ENCODE measurements at regions not wholly inside any gene's neighbourhood (a gene's known extent, or its start where the extent isn't known, plus 50 kb on each side); places are given as distances from the start of the nearest gene placed in this dataset.

DNA sequence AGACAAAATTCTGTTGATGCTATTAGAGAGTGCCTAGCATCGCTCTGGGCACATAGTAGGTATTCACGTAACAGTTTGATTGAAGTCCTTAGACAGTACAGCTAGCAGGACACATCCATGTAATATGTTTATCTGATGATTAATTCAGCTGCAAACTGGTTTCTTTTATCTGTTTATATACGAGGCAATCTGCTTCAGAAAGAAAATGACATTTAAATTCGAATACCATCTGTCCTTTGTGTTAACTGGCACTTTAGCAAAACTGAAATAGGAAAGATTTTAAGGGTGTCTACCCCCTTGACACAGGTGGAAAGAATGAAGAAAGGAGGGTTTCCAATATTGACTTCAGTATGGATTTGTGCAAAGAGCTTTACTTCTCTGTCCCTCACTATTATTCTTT, 192.5 kb downstream of the MFSD1 start:
- no peak overlapping the region for H3K4me3 ChIP-seq (ENCODE audit: control insufficient read depth in 2 of 3, extremely low read depth in 1 of 3, insufficient read depth in 2 of 3, low read depth in 1 of 3, low read length in 3 of 3)
- H3K4me1 ChIP-seq (ENCODE audit: control insufficient read depth, extremely low read depth, insufficient read depth, low read length) = no peaks in the 10 kb centered on the region
- H3K9ac ChIP-seq (ENCODE audit: control insufficient read depth, extremely low read depth, insufficient read depth, low read length) = no peak overlapping the region
- H3K27ac ChIP-seq (ENCODE audit: control insufficient read depth, insufficient read depth, low read length) = no peak overlapping the region
- no peak overlapping the region for H2AFZ ChIP-seq (ENCODE audit: control insufficient read depth, low read length)
- H4K20me1 ChIP-seq (ENCODE audit: control insufficient read depth, extremely low read depth, insufficient read depth, low read length) = no peaks in the 10 kb centered on the region
- H3K4me2 ChIP-seq (ENCODE audit: control insufficient read depth, extremely low read depth, insufficient read depth, low read depth, low read length) = no peak overlapping the region
- DNase-seq (ENCODE audit: low read depth, low spot score) (no peak), FAIRE-seq (no peak)
- no peaks in the 10 kb centered on the region for H3K79me2 ChIP-seq (ENCODE audit: control insufficient read depth, insufficient read depth, low read length)
- no peaks in the 10 kb centered on the region for H3K9me1 ChIP-seq (ENCODE audit: control insufficient read depth, extremely low read depth, insufficient read depth, low read length)
- H3K9me3 ChIP-seq (ENCODE audit: control insufficient read depth, low read depth, low read length) = no peaks in the 10 kb centered on the region
- TF ChIP-seq, protein P1, sequence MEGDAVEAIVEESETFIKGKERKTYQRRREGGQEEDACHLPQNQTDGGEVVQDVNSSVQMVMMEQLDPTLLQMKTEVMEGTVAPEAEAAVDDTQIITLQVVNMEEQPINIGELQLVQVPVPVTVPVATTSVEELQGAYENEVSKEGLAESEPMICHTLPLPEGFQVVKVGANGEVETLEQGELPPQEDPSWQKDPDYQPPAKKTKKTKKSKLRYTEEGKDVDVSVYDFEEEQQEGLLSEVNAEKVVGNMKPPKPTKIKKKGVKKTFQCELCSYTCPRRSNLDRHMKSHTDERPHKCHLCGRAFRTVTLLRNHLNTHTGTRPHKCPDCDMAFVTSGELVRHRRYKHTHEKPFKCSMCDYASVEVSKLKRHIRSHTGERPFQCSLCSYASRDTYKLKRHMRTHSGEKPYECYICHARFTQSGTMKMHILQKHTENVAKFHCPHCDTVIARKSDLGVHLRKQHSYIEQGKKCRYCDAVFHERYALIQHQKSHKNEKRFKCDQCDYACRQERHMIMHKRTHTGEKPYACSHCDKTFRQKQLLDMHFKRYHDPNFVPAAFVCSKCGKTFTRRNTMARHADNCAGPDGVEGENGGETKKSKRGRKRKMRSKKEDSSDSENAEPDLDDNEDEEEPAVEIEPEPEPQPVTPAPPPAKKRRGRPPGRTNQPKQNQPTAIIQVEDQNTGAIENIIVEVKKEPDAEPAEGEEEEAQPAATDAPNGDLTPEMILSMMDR (optimal IDR thresholded peaks at IDR 0.05 in 1 of 3, IDR thresholded peaks at IDR 0.05 in 1 of 3, conservative IDR thresholded peaks at IDR 0.05 in 1 of 3; ENCODE audit: extremely low read depth in 1 of 3, insufficient read depth in 2 of 3, low read length in 3 of 3) = no peak
- TF ChIP-seq EZH2 (IDR thresholded peaks at IDR 0.05; ENCODE audit: low read length) = no peak
- no peaks in the 10 kb centered on the region for H3K36me3 ChIP-seq (ENCODE audit: control insufficient read depth in 2 of 2, extremely low read depth in 1 of 2, insufficient read depth in 2 of 2, low read length in 2 of 2)
- dilution Hi-C loops (cut with MboI; ENCODE audit: extremely low pct_ligation_motif_present, low sequenced_read_pairs) = no loop called here
- H3K27me3 ChIP-seq (ENCODE audit: control insufficient read depth, extremely low read depth, insufficient read depth, low read length) = no peaks in the 10 kb centered on the region

DNA sequence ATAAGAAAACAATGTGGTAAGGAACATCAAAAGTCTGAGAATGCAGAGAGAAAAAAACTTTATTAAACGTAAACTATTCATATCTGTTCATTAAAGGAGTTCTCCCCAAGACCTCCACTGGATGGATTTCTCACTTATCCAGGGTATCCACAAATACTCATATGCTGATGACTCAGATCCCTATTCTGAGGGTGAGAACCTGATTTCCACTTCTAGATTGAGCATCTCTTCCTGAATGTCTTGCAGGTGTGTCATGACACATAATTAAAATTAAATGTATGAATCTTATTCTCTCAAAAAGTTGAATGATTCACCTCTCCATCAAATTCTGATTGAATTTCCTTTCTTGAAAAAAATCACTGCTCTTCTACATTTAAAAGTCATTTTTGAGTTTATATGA, 199.9 kb downstream of the MFSD1 start:
- no peaks in the 10 kb centered on the region for H3K27me3 ChIP-seq (ENCODE audit: control insufficient read depth, extremely low read depth, insufficient read depth, low read length)
- H3K79me2 ChIP-seq (ENCODE audit: control insufficient read depth, insufficient read depth, low read length) = no peaks in the 10 kb centered on the region
- DNase-seq (ENCODE audit: low read depth, low spot score) (no peak), FAIRE-seq (no peak)
- no peaks in the 10 kb centered on the region for H4K20me1 ChIP-seq (ENCODE audit: control insufficient read depth, extremely low read depth, insufficient read depth, low read length)
- H3K36me3 ChIP-seq (ENCODE audit: control insufficient read depth in 2 of 2, extremely low read depth in 1 of 2, insufficient read depth in 2 of 2, low read length in 2 of 2) = no peaks in the 10 kb centered on the region
- H3K9ac ChIP-seq (ENCODE audit: control insufficient read depth, extremely low read depth, insufficient read depth, low read length) = no peak overlapping the region
- no peak overlapping the region for H3K4me3 ChIP-seq (ENCODE audit: control insufficient read depth in 2 of 3, extremely low read depth in 1 of 3, insufficient read depth in 2 of 3, low read depth in 1 of 3, low read length in 3 of 3)
- dilution Hi-C loops (cut with MboI; ENCODE audit: extremely low pct_ligation_motif_present, low sequenced_read_pairs) = no loop called here
- H3K9me3 ChIP-seq (ENCODE audit: control insufficient read depth, low read depth, low read length) = no peaks in the 10 kb centered on the region
- H2AFZ ChIP-seq (ENCODE audit: control insufficient read depth, low read length) = no peak overlapping the region
- TF ChIP-seq, protein P1 (optimal IDR thresholded peaks at IDR 0.05 in 1 of 3, IDR thresholded peaks at IDR 0.05 in 1 of 3, conservative IDR thresholded peaks at IDR 0.05 in 1 of 3; ENCODE audit: extremely low read depth in 1 of 3, insufficient read depth in 2 of 3, low read length in 3 of 3) = no peak
- no peak for TF ChIP-seq EZH2 (IDR thresholded peaks at IDR 0.05; ENCODE audit: low read length)
- H3K4me2 ChIP-seq (ENCODE audit: control insufficient read depth, extremely low read depth, insufficient read depth, low read depth, low read length) = no peak overlapping the region
- no peak overlapping the region for H3K27ac ChIP-seq (ENCODE audit: control insufficient read depth, insufficient read depth, low read length)
- H3K9me1 ChIP-seq (ENCODE audit: control insufficient read depth, extremely low read depth, insufficient read depth, low read length) = no peaks in the 10 kb centered on the region
- H3K4me1 ChIP-seq (ENCODE audit: control insufficient read depth, extremely low read depth, insufficient read depth, low read length) = no peaks in the 10 kb centered on the region
